ENCODE measurements at regions not wholly inside any gene's neighbourhood (a gene's known extent, or its start where the extent isn't known, plus 50 kb on each side); places are given as distances from the start of the nearest gene placed in this dataset.

DNA sequence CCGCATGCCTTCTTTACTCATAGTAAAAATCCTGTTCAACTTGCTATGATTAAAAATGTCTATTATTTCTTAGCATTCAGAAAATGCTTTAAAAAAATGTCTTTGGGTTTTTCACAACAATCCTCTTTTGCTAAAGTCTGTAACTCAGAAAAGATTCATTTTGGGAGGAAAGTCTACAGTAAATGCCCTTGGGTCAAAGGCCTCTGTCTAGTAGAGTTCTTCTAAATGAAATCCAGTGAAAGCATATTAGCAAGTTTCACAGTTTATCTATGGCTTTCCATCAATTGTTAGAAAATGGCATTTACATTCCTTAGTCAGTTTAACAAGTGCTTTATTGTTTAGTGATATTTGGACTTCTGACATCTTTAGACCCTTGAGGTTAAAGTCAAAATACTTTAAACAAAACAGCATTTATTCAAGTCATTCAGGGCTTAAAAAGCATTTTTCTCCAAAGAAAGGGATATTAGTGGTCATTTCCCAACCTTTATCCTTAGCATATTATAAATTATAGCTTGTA lies 137.1 kb upstream of the TARS1 start:
- no peak for DNase-seq

GRCh38 chr5:33304601-33305000 lies 136.2 kb upstream of the TARS1 start:
- DNase-seq, result no peak

DNA sequence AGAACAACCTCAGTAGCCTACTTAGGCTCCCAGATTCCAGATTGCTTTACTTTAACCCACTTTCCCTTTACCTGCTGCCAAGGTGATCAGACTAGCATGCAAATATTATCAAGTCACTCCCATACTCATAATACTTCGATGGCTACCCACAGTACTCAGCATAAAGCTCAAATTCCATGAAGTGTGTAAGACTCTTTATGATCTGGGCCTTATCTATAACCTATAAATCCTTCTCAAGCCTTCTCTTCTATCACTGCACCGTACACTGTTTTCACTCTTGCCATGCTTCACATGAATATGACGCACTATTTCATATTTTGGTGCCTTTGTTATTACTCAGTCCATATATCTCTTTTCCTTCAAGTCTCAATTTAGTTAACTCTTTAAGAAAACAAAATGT lies 135.2 kb upstream of the TARS1 start:
- DNase-seq, result no peak

- DNase-seq, result no peak
Measured at GRCh38 chr5:33306758-33307157, 134.0 kb upstream of the TARS1 start.

GRCh38 chr5:33308586-33308985 lies 132.2 kb upstream of the TARS1 start:
- DNase-seq, result no peak

DNA sequence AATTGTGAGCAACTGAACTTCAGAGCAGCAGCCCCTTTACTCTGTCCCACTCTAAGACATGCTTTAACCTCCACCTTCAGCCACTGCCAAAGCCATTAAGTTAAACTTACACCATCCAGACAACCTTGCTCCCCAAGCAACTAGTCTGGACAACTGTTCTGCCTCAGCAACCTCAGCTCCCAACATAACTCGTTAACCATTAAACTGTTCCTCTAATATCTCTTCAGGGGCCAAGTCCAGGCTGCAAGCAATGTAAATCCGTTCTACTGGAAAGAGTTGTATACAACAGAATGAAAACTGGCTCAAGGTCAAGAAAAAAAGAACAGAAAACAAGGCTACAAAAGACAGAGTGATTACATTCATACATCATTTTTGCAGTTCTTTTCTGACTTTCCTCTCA lies 131.7 kb upstream of the TARS1 start:
- DNase-seq, result no peak

DNA sequence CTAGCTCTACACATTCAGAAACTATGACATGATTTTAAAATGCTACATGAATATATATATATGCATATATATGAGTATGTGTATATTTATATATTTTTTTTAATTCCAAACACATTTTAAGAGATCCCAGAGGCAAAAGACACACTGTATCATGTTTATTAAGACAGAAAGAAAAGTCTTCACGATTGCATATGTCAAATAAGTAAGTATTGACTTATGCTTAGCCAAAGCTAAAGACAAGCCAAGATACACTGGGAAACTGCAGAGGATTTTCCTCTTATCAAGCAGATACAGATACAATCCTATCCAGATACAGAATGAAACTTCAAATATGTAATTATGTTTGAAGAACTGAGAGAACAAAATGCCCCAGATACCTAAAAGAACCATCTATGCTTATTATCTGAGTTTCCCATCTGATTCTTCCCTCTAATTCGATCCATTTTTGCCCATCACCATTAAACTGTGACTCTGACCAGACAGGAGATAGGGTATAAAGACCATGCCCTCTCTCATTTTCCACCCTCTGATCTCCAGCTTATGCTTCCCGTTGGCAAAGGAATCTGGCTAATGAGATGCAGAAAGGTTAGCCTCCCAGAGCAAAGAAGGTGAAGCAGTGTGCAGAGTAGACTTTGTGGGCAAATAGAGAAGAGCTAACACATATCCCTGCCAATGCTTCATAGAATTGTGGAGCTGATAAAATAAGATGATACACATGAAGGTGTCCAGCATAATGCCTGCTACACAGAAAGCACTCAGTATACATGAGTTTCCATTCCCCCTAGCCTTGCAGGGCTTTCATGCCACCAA lies 131.0 kb upstream of the TARS1 start:
- DNase-seq, result no peak

GRCh38 chr5:33310451-33310850 lies 130.3 kb upstream of the TARS1 start:
- no peak for DNase-seq

DNA sequence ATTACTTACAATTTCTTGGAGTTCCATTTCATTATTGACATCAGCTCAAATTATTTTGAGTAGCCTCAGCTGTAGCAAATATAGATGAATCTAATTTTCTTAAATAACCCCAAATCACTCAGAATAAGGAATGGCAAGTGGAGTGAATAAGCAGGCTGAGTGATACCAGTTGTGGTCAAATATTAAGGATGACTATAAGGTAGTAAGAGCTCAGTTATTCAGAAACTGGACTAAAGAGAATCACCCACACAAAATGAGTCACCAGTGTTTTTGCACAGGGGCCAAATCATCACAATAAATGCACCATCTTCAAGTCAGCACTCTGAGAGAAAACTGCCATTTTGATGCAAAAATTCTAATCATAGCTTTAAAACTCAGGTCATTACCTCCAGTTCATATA lies 128.9 kb upstream of the TARS1 start:
- no peak for DNase-seq

DNA sequence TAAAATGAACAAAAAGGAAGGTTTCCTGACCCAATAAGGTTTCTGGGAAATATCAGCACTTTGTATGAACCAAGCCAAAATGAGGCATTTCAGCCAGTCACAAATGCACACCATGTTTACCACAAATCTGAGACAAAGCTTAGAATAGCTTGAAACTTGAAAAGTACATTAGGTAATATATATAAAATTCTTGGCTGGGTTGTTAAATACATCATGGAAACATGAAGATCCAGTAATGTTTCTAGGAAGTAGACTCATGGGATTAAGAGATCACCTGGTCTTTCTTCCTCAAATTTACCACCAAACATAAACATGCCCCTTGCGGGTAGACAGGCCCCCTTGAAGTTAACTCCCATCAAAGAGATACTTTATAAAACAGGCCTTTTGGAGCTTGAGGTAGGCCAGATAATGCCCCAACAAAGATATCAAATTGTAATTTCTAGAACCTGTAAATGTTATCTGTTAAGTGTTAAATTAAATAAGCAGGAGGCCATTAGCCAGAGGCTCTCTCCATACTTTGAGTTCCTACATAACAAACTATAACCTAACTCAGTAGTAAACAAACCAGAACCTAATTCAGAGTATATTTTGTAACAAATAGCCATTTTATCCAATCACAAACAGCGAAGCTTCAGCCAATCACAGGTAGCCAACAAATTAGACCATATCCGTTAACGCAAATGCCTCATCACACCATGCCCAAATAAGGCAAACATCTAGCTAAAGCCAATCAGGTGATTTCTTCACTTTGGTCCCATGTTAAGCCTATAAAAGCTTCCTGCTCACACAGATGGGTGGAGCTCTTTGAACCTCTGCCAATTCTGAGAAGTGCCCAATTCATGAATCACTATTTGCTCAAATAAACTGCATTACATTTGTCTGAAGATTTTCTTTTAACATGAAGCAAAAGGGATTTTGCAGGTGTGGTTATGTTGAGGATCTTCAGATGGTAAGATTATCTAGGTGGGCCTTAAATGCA lies 127.9 kb upstream of the TARS1 start:
- no peak for DNase-seq

GRCh38 chr5:33315189-33315588 lies 125.6 kb upstream of the TARS1 start:
- DNase-seq, result no peak

GRCh38 chr5:33316773-33317172 lies 124.0 kb upstream of the TARS1 start:
- DNase-seq, result no peak

DNA sequence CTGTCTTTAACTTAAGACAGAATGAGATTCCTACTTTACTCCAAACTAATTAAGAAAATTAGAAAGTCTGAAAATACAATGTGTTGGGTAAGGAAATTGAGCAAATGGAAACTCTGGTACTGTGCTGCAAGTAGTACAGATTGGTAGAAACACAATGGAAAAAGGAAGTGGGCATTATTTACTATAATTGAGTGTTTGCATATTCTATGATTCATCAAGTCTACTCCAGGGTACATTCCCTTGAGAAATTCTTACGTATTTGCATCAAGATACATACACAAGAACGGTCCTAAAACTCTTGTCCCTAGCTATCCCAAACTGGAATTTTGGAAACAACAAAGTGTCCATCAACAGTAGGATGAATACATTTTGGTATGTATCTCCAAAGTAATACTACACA lies 123.5 kb upstream of the TARS1 start:
- no peak for DNase-seq

DNA sequence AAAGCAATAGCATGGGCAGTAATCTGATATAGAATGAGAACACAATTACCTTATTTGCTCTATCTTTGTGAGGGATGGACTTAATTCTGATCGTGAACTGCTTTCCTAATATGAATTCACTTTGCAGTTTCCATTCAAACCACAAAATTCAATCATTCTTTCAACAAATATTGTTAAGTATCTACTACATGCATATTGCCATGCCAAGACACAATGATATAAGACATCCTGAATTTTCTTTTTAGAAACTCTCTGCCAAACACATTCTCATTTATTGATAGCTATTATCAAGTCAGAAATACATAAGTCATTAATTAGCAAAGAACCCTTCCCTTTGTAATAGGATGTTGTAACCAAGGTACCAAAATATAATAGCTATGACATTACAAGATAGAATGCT lies 121.6 kb upstream of the TARS1 start:
- no peak for DNase-seq

DNA sequence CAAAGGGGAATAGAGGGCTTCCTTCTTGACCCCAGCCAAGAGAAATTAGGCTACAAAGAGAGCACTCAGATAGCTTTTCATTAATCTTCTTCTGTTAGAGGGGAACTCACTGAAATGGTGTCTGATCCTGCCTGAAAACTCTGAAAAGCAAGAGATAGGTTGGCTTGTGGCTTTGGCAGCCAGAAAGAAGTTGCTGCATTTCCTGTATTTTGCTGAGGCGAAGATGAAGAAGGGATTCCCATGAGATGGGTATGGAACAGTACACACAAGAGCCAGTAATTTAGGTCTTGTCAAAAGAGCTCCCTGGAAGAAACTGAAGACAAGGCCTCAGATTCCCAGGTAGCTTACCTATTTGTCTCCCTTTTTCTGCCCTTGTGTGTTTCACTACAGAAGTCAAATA lies 120.9 kb upstream of the TARS1 start:
- DNase-seq, result no peak

DNA sequence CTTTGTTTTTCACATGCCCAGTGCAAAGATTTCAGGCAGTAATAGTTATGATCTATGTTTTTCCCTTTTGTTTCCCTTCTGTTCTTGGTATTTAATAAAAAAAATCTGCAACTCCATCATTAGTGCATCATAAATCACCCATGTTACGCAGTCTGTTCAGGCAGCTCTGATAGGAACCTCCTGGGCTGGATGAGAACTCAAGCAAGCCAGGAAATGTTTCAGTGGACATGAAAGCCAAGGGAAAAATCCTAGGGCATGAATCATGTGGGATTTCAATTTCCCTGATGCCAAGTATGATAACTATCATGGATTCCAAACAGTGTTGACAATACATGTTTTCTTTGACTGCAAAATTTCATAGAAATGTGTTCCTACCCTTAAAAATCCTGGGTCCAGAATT lies 119.7 kb upstream of the TARS1 start:
- DNase-seq, result no peak

DNA sequence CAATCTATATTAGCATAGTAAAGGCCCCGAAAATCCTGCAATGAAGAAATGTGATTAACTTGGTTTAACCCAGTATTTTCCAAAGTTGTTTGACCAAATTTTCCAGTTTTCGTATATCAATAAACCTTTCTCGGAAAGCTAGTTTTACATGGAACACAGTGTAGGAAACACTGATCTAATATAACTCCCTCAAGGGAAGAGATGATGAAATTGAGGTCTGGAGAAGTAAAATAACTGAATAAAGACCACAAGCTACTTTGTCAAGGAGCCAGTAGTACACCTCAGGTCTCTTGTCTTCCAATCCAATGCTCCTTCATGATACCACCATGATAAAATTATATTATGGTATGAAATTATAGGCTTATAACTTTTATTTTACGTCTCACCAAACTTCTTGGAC lies 118.1 kb upstream of the TARS1 start:
- no peak for DNase-seq

- DNase-seq, result no peak
Measured at GRCh38 chr5:33324667-33325307, 116.0 kb upstream of the TARS1 start.

DNA sequence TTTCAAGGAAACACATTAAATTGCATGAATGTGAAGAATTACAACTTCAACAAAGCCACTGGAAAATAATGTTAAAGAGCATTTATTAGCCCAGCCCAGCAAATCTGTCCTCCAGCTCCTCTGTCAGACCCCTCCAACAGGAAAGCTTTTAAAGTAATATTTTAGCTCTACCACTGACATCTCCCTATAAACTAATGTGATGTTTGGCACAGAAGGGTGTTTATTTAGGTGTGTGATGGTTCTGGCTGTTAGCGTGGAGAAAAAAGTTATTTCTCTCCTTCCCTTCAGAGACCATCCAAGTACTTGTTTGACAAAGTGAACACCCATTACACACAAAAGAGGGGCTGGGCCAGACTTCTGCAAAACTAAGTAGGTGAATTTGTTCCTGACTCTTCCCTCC lies 111.9 kb upstream of the TARS1 start:
- no peak for DNase-seq

- DNase-seq, result no peak
Measured at GRCh38 chr5:33329891-33330290, 110.9 kb upstream of the TARS1 start.

DNA sequence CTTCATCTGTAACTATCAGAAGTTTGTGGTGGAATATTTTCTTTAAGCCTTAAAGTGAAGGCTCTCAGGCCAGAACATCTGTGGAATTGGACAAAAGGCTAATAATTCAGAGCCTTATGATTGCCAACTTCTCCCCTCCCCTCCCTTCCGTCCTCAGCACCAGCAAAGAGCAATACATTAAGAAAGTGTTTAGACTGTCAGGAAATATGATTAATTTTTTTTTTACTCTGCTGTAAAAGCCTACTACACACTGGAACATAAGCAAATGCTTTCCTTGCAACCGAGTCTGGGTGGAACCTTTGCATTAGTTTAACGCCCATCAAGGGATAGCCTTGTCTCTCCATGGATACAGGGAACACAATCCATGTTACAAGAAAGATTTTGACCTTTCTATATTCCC lies 110.3 kb upstream of the TARS1 start:
- no peak for DNase-seq

DNA sequence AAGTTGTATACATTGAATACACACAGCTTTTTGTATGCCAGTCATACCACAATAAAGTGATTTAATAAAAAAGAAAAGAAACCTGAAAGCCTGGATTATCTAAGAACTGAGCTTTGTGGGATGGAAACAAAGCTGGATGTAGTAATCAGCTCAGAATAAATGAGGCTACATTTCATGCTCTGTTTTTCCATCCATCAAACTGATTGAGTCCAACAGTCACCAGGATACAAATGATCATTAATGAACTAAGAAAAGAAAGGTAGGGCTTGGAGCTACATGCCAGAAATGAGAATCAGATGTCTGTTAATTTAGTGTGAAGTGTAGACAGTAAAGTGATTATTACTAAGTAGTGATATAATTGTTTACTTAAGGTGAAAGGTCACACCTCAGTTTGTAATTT lies 109.8 kb upstream of the TARS1 start:
- DNase-seq, result no peak

DNA sequence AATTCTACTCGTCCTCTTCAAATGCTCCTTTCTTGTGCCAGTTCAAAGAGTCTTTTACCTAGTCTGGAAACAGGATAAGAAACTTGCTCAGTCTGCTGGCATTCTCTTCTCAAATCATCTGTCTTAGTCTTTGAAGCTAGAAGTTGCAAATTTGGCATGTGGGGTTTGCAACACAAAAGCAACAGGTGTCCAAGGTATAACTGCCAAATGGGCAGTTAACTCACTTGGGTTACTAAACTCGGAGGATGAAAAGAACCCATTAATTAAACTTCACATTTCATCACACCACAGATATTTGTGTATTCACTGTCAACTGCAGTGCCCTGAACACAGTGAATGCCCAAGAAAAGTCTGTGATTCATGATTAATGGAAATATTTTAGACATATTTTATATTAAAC lies 108.0 kb upstream of the TARS1 start:
- no peak for DNase-seq
